ENCODE measurements at regions not wholly inside any gene's neighbourhood (a gene's known extent, or its start where the extent isn't known, plus 50 kb on each side); places are given as distances from the start of the nearest gene placed in this dataset.
"Not testable (repeated sequence)": the region's sequence is repeated elsewhere in the genome, so short reads cannot be mapped to it uniquely, and the experiment has no call there.

DNA sequence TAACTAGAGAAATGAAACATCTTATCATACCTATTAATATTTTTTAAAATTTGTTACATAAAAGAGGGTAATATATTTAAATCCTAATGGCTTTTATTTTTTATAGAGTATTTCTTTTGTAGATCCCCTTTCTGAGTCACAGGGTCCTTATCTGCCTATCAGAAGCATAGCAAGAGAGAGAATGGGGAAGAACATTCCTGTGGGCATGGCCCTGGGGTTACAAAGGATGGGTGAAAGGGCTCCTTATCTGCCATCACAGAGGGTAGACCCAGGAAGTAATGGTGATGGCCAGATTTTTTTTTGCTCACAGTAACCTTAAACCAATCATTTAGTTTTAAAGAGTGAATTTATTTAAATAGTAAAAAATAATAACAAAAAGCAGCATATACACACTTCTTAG is 582.1 kb upstream of the HTR1E start:
- ATAC-seq (no peak), DNase-seq (no peak)
- intact Hi-C loops (cut with micrococcal nuclease): no loop called here

DNA sequence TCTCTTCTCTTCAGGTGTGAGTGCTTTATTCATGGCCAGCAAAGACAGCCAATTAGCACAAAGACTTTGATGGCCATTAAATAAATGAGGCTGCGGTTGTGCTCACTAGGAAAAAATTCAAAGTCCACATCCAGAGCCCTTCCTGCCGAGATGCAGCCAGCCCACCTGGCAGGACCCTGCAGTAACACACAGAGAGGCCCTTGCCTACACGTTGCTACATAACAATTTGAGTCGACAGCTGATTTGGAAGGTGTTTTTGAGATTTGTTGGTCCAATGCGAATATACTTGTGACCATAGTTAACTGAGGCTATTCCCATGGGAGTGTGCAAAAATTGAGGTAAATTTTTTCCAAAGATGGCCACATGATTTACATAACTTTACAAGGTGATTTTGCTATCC is 605.4 kb upstream of the HTR1E start:
- intact Hi-C loops (cut with micrococcal nuclease): no loop called here
- ATAC-seq (no peak), DNase-seq (no peak)

DNA sequence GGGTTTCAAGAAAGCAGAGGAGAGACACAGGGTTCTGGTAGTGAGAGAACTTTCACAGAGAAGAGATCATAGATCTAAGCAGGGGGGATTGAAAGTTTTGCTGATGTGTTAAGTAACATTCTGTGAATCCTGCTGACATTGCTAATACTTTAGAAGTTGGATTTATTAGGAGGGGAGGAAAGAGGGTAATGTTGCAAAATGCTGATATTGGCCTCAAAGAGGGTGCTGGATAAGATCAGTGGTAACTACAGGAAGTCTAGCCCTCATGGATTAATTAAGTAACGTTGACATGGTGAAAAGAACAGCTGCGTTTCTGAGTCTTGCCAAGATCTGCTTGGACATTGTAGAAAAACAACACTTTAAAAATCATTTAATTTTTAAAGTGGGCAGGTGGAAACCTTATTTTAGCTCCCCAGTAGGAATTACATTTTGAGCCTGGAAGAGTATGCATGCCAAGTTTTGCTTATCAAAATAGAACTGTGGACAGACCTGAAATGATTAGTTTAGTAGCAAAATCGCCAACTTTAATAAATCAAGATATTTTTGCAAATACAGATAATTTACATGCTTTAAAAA is 606.0 kb upstream of the HTR1E start:
- intact Hi-C loops (cut with micrococcal nuclease): no loop called here
- ATAC-seq: peak; percentile 60
- DNase-seq: no peak

DNA sequence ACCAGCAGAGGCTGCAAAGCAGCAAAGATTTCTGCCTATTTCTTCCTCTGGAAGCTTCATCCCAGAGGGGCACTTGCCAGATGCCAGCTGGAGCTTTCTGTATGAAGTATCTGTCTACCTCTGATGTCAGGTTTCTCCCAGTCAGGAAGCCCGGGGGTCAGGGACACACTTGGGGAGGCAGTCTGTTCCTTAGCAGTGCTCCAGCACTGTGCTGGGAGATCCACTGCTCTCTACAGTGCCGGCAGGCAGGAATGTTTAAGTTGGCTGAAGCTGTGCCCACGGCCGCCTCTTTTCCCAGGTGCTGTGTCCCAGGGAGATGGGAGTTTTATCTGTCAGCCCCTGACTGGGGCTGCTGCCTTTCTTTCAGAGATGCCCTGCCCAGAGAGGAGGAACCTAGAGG is 631.1 kb upstream of the HTR1E start:
- DNase-seq (no peak), ATAC-seq (no peak)
- intact Hi-C loops (cut with micrococcal nuclease): no loop called here

DNA sequence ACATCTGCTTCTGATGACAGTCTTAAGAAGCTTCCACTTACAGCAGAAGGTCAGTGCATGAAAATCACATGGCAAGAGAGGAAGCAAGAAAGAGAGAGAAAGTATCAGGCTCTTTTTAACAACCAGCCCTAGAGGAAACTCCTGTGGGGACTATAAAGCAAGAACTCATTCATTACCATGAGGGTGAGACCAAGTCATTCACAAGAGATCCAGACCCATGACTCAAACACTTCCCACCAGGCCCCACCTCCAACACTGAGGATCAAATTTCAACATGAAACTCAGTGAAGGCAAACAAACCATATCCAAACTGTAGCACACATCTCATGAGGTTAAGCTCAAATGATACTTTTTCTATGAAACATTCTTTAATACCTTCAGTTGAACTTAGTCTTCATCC is 643.2 kb upstream of the SYNCRIP start:
- intact Hi-C loops (cut with micrococcal nuclease): no loop called here
- ATAC-seq: no peak

DNA sequence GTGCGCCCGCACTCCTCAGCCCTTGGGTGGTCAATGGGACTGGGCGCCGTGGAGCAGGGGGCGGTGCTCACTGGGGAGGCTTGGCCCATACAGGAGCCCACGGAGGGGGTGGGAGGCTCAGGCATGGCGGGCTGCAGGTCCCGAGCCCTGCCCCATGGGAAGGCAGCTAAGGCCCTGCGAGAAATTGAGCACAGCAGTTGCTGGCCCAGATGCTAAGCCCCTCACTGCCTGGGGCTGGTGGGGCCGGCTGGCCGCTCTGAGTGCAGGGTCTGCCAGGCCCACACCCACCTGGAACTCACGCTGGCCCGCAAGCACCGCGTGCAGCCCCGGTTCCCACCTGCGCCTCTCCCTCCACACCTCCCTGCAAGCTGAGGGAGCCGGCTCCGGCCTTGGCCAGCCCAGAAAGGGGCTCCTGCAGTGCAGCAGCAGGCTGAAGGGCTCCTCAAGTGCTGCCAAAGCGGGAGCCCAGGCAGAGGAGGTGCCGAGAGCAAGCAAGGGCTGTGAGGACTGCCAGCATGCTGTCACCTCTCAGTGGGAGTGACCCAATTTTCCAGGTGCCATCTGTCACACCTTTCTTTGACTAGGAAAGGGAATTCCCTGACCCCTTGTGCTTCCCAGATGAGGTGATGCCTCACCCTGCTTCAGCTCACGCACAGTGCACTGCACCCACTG is 642.3 kb upstream of the SYNCRIP start:
- intact Hi-C loops (cut with micrococcal nuclease); DNase-seq; ATAC-seq: not testable (repeated sequence)

More for the DNA sequence above, 643.2 kb upstream of the SYNCRIP start:
- no peak for DNase-seq

DNA sequence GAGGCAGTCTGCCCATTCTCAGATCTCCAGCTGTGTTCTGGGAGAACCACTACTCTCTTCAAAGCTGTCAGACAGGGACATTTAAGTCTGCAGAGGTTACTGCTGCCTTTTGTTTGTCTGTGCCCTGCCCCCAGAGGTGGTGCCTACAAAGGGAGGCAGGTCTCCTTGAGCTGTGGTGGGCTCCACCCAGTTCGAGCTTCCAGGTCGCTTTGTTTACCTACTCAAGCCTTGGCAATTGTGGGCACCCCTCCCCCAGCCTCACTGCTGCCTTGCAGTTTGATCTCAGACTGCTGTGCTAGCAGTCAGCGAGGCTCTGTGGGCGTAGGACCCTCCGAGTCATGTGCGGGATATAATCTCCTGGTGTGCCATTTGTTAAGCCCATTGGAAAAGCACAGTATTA is 640.9 kb upstream of the SYNCRIP start:
- ATAC-seq; intact Hi-C loops (cut with micrococcal nuclease); DNase-seq: not testable (repeated sequence)

DNA sequence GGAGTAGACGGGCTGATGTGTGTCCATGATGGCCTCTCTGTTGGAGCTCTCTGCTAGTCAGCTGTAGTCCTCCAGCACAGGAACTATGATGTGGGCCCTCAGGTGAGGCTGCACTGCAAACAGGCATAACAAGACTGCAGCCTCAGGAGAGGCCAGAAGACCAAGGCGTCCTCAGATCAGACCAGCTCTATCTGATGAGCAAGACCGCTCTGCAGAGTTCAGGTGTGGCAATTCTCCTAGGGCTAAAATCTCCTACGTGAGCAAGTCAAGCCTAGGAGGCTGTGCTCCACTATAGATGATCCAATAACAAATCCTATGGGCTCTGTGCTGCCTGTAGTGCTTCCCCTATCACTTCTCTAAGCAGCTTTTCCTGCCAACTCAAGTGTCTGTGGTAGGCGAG is 633.4 kb upstream of the SYNCRIP start:
- no peak for ATAC-seq

DNA sequence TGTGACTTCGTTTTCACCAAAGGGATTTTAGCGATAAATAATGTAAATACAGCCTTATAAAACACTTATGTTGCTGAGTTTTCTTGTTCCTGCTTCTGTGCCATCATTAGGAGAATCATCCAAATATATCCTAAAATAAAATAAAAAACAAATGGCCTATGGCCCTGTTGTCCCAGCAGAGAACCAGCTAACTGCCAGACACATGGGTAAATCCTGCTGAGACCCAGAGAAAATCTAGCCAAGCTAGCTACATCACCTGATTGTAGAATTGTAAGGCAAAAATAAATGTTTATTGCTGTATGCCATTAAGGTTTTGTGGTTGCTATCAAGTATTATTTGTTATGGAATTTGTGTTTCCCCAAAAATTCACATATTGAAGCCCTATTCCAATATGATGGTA is 631.2 kb upstream of the SYNCRIP start:
- no peak for DNase-seq
- intact Hi-C loops (cut with micrococcal nuclease): no loop called here
- no peak for ATAC-seq

More for the DNA sequence above, 633.4 kb upstream of the SYNCRIP start:
- no peak for DNase-seq
- intact Hi-C loops (cut with micrococcal nuclease): no loop called here

DNA sequence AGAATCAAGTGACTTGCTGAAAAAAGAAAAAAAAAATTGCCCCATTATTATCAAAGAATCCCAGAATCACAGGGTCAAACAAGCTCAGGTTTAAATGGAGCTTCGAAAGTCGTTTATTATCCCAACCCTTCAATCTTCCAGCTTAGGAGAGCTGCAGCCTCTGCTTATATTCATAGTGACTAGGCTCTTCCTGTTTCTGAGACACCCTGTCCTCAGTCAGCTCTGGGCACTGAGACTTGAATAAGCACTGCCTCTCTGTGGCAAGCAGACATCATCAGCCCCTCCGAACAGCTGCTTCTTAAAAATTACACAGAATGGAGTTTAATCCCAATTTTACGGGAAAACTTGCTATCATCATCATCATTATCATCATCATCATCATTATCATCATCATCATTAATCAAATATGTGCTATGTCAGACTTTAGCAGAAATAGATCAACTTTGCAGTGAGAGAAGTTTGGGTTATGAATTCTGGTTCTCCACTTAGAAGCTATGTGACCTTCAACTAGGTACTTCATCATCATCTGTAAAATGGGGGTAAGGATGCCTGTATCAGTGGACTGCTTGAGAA is 614.0 kb upstream of the SYNCRIP start:
- DNase-seq: no peak
- no peak for ATAC-seq
- intact Hi-C loops (cut with micrococcal nuclease): no loop called here

DNA sequence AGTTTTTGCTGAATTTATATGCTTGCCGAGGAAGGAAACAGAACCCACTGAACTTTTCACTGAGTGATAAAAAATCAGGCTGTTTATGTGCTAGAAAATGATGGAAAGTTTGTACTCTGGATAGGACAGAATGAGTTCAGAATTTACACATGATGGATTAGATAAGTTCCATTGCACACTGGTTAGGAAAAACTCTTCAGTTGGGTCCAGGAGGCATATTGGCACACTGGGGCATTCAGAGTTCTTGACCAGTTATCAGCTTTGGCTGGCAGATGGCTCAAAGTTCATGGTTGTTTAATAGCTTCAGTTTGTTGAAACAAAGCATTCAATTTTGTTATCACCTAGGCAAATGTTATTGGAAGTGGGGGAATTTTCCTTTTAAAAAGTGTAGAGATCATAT is 613.3 kb upstream of the SYNCRIP start:
- no peak for ATAC-seq
- intact Hi-C loops (cut with micrococcal nuclease): no loop called here
- DNase-seq: no peak

DNA sequence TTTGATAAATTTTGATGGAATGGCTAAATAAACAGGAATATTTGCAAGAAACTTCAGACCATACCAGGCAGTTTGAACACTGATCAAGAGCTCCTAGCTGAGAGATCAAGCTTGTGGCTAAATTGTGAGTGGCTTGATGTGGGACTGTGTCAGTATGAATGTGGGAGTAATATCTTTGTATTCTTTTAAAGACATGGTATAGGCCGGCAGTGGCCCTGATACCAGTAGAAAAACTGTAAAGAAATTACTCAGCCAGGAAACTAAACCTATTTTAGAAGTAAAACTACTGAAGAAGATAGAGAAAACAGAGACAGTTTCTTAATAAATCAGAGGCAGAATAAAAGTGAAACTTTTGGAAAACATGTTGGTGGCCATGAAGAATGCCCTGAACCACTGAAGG is 608.4 kb upstream of the SYNCRIP start:
- intact Hi-C loops (cut with micrococcal nuclease): no loop called here
- DNase-seq (no peak), ATAC-seq (no peak)

DNA sequence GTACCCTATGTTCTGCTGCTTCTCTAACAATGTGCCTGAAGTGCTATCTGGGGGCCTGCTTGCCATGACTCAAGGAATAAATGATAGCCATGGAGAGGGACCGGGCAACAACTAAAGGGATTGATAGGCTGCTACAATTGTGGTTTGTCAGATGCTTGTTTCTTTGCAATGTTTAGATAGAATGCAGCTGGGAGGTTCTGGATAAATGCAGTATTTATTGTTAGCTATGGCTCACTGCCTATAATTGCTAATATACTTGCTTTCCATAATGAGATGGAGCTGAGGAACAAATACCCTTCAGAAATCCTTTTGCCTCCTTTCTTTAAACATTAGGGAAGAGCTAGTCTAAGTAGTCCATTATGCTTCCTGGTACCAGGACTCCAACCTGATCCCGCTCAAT is 575.2 kb upstream of the SYNCRIP start:
- intact Hi-C loops (cut with micrococcal nuclease): no loop called here
- no peak for DNase-seq
- no peak for ATAC-seq

DNA sequence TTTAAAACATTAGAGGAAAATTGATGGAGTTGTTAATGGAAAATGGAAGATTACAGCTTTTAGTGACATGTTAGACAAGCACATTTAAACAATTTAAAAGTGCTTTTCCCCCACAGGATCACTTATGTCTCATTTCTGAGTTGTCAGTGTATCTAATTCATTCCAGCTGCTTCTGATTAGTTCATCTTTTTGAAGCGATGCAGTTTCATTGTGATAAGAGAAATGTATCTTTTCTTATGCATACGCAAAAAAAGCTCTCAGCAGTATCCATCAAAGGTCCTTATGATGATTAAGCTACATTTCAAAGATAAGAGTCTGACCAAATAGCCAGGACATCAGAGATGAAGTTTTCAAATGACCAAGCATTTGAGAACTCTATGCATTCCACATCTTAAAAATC is 572.6 kb upstream of the SYNCRIP start:
- DNase-seq (no peak), ATAC-seq (no peak)
- intact Hi-C loops (cut with micrococcal nuclease): no loop called here

DNA sequence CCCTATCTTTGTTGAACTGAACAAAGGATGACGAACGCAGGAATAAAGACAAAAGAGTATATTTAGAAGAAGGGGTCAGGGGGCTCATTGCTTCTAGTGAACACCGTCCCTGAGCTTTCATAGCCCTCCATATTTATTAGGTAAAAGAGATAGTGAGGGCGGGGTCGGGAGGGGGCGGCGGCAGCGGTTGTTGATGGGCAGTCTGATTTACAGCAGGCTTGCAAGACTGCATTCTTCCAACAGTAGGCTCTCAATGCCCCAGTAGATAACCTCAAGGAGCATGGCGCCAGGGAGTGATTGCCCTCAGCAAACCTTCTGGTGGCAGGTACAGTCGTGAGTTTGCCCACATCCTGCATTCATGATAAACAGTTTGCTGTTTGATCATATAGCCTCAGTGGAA is 563.3 kb upstream of the SYNCRIP start:
- DNase-seq (no peak), ATAC-seq (no peak)
- intact Hi-C loops (cut with micrococcal nuclease): no loop called here

DNA sequence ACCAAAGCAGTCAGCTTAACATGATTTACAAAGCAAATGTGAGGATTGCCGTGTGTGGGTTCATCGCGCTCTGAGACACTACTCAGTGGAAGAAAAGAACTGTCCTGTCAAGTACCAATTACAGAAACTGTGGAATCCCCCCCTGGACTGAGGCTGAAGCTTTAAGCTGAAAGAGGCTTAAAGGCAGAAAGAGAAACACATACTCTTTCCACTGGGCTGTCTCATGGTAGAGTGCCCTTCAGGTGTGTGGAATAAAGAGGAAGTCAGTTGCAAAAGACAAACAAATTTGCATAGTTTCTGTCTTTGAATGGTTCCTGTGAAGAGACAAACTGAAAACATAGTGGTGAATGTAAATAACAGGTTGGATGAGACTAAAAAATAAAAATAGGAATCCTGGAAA is 560.4 kb upstream of the SYNCRIP start:
- ATAC-seq: no peak
- intact Hi-C loops (cut with micrococcal nuclease): no loop called here
- DNase-seq: no peak

DNA sequence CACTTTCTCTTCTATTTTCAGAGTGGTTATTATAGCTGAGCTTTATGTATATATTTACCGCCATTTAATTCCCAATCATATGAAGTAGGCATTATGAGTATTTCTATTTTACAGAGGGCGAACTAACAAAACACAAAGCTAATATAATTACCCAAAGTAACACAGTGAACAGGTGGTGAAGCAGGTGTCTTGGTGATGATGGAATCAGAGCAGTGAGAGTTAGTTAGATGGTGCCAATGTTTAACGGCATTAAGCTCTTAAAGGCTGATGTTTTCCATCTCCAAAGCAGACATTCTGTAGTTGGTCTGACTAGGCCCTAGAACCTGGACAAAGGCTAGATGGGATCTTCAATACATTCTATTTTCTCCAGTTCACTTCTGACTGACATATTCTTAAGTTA is 551.1 kb upstream of the SYNCRIP start:
- DNase-seq: no peak

DNA sequence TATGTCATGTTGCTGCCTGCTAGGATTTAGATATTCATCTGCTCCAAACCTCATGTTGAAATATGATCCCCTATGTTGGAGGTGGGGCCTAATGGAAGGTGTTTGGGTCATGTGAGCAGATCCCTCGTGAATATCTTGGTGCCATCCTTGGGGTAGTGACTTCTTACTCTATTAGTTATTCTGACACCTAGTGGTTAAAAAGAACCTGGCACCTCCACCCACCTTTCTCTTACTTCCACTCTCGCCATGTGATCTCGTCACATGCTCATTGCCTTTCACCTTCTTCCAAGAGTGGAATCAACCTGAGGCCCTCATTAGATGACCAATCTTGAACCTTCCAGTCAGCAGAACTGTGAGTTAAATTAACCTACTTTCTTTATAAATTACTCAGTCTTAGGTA is 549.4 kb upstream of the SYNCRIP start:
- DNase-seq: no peak
- ATAC-seq: no peak
- intact Hi-C loops (cut with micrococcal nuclease): no loop called here

More for the DNA sequence above, 551.1 kb upstream of the SYNCRIP start:
- intact Hi-C loops (cut with micrococcal nuclease): no loop called here
- ATAC-seq: no peak

DNA sequence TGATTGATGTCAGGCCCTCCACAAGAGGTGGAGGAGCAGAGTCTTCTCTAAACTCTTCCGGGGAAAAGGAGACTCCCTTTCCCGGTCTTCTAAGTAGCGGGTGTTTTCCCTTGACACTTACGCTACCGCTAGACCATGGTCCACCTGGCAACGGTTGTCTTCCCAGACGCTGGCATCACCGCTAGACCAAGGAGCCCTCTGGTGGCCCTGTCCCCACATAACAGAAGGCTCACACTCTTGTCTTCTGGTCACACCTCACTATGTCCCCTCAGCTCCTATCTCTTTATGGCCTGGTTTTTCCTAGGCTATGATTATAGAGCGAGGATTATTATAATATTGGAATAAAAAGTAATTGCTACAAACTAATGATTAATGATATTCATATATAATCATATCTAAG is 532.5 kb upstream of the SYNCRIP start:
- peak; percentile 32 for DNase-seq
- intact Hi-C loops (cut with micrococcal nuclease); ATAC-seq: not testable (repeated sequence)

DNA sequence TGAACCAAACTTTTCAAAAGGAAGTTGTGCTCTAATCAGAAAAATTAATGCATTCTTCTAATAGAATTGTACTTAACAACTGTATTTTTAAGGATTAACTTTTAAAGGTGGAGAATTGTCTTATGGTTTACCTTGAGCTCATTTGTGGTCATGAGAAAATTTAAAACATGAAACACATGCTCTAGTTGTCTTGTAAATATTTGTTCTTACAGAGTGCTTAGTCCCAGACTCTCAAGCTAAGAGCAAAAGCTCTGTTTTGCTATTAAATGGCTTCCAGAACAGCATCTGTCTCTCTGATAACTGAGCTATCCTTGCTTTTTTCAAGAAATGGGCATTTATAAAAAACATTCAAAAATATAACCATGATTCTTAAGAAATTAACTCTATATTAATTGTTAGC is 512.2 kb upstream of the SYNCRIP start:
- ATAC-seq (no peak), DNase-seq (no peak)
- intact Hi-C loops (cut with micrococcal nuclease): no loop called here

DNA sequence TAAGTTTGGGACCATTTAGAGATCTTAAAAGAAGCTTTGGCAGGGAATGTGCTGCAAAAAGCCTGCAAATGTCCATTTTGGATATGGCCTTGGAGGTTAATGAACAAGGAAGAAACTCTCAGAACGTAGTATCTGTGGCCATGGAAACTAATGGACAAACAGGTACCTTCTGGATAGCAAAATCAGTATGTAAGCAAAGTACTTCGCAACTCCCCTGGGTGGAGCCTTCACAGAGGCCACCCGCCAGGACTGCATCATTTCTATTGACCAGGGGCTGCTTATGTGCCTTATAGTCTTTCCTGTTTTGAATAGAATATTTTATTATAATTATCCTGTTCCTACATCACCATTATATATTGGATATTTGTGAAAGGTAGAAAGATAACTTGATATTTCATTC is 510.8 kb upstream of the SYNCRIP start:
- intact Hi-C loops (cut with micrococcal nuclease): no loop called here
- no peak for ATAC-seq
- no peak for DNase-seq

Measured in left ventricle myocardium superior (tissue), 1 donor.